SIG-M5 treated with dmso at 0.1 percent for 504 hours (cell line): ENCODE measurements at regions not wholly inside any gene's neighbourhood (a gene's known extent, or its start where the extent isn't known, plus 50 kb on each side); places are given as distances from the start of the nearest gene placed in this dataset.

ENCODE experiments used
- DNase-seq: peaks from one replicate; lab custom pipeline; 2025; ENCODE audit not compliant: unreplicated experiment; lab: John Stamatoyannopoulos, UW

DNA sequence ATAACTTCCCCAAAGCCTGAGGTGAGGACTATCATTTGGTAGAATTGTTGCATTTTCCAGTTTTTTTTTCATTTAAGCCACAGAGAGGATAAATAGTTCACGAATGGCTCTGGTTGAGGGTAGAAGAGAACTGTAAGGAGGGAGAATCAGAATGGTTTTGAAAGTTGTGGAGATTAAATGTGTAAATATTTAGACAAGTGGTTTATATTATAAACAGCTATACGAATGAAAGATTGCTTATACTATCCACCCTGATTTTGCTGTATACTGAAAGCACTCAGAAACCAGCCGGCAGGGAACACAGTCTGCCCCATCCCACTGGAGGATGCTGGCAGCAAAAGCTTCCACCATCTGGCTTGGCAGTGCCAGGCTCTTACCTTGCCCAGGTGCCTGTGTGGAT is 341.1 kb downstream of the RAPGEF2 start:
- no peak for DNase-seq

- no peak for DNase-seq
Measured at GRCh38 chr4:159444678-159445077, 341.8 kb downstream of the RAPGEF2 start.

- DNase-seq, result no peak
Measured at GRCh38 chr4:159445692-159446091, 342.8 kb downstream of the RAPGEF2 start.

- DNase-seq, result peak; percentile 82
Measured at GRCh38 chr4:159446266-159446976, 343.5 kb downstream of the RAPGEF2 start.

DNA sequence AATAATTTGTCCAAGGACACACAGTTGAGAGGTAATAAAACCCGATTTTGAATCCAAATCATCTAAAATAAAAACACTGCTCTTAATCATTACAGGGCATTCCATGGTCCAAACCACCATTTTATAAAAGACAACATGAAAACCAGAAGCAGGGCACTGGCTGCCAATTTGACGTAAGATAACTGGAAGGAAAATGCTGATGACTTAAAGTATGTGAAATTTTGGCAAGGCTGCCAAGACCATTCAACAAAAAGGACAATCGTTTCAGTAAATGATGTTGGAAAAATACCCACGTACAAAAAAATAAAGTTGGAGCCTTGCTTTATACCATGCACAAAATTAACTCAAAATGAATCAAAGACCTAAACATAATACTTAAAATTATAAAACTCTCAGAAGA is 344.4 kb downstream of the RAPGEF2 start:
- DNase-seq, result no peak

- DNase-seq, result no peak
Measured at GRCh38 chr4:159451006-159451405, 348.1 kb downstream of the RAPGEF2 start.

GRCh38 chr4:159455675-159456237 is 352.9 kb downstream of the RAPGEF2 start:
- DNase-seq, result peak; percentile 68

GRCh38 chr4:159460371-159460770 is 357.5 kb downstream of the RAPGEF2 start:
- no peak for DNase-seq

DNA sequence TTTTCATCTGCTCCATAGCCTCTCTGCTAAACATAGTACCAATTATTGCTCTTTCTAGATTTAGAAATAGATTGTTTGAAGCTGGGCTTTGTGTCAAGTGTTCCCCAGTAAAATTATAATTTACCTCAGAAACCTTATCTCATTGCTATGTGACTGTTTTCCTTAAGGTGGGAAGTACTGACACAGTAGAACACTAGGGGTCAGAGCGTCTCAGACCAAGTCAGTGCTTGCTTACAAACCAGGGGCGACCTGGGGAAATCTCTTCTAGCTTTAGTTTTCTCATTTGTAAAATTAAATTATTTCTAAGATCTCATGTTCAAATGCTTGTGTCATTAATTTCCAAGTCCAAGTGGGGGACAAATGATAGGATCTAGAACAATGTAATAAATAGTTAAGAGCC is 360.4 kb downstream of the RAPGEF2 start:
- DNase-seq, result no peak

GRCh38 chr4:159464302-159464701 is 361.4 kb downstream of the RAPGEF2 start:
- no peak for DNase-seq

- no peak for DNase-seq
Measured at GRCh38 chr4:159476886-159477285, 374.0 kb downstream of the RAPGEF2 start.

- no peak for DNase-seq
Measured at GRCh38 chr4:159480826-159481225, 377.9 kb downstream of the RAPGEF2 start.

DNA sequence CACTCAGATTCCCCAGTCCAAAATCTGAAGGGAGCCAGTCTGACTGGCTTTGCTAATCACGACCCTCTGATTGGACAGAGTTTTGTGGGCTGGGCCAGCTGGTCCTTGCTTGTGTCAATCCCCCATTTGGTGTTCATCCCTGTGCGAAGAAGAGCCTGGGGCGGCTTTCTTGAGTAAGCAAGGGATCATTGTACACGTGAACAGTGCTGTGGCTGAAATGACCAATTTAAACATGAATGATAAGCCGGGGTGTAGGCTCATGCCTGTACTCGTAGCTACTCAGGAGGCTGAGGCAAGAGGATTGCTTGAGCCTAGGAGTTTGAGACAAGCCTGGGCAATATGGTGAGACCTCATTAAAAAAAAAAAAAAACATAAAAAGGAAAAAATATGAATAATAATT is 379.1 kb downstream of the RAPGEF2 start:
- DNase-seq, result no peak

DNA sequence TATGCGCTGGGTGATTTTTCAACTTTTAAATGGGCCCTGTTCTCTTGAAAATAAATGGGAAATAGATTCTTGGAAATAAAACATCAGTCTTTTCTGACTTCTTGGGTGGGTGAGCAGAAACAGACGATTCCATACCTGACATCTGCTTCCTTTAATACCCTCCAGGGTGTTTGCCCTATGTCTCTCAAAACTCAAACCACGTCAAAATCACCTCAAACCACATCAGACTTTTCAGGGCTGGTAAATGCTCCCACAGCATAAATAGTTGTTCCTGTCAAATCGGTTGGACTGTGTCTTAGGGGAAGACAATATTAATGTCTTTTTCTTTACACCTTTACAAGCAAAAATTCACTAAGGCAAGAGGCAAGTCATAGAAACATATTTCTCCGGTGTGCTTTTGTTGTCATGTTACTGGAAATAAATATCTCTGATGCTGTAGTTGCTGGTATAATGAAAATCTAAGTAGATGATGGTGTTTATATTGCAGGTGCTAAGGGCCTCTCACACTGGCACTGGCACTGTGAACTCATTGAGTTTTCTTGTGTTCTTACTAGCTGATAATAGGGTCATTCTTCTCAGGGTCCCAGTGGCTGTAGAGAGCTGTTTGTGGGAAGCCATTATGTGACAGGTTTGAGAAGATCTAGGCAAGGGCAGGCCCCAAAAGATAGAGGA is 380.4 kb downstream of the RAPGEF2 start:
- no peak for DNase-seq

DNA sequence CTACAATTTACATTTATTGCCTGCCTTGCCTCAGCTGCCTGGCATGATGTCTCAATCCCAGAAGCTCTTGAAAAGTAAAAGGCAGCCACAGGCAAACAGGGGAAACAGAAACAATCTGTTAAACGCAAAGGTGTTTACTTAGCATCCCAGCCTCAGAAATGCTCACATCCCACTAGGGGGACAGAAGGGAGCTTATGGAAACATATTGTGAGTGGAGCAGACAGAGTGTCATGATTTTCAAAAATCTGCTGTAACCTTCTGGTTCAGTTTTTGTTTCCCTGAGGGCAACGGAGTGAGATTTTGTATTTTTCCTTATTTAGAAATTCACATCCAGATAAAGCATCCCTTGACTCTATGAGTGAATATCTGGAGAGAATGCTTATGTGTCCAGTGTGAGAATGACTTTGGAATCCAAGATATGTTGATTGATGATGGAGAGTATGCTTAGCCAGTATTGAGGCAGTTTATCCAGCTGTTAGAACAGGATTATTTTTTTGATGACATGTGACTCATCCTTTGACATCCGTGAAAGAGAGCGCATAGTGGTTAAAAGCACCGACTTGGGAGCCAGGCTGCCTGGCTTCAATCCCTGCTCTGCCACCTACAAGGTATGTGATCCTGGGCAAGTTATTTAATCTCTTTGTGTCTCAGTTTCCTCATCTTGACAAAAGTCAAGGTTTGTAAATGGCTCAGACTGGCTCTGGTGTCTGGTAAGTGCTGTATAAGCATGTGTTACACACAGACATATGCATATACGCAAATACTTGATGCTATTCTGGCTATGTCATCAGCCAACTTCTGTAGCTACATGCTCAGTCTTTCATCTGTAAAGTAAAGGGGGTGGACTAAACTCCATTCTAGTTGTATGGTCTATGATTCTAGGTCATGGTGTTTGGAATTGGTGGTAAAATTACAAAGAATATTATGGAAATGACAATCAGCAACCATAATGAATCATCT is 381.2 kb downstream of the RAPGEF2 start:
- no peak for DNase-seq

DNA sequence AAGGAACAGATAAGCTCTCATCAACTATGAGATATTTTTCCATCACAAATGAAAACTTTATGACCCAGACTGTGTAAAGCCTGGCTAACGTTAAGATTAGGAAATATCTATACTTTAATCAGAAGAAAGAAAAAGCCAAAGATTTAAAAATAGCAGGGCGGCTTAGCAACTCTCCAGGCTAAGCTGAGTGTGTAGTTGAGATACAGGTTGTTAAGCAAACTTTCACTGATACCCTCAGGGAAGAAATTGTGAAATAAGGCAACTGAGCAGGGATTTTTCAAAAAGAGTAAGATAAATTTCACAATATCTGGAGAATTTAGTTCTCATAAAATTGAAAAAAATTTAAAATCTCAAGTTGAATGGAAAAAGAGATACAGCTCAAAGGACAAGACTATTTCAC is 382.0 kb downstream of the RAPGEF2 start:
- DNase-seq, result peak; percentile 8

GRCh38 chr4:159487284-159487747 is 384.4 kb downstream of the RAPGEF2 start:
- DNase-seq, result peak; percentile 79

GRCh38 chr4:159489646-159490045 is 386.8 kb downstream of the RAPGEF2 start:
- DNase-seq, result no peak

DNA sequence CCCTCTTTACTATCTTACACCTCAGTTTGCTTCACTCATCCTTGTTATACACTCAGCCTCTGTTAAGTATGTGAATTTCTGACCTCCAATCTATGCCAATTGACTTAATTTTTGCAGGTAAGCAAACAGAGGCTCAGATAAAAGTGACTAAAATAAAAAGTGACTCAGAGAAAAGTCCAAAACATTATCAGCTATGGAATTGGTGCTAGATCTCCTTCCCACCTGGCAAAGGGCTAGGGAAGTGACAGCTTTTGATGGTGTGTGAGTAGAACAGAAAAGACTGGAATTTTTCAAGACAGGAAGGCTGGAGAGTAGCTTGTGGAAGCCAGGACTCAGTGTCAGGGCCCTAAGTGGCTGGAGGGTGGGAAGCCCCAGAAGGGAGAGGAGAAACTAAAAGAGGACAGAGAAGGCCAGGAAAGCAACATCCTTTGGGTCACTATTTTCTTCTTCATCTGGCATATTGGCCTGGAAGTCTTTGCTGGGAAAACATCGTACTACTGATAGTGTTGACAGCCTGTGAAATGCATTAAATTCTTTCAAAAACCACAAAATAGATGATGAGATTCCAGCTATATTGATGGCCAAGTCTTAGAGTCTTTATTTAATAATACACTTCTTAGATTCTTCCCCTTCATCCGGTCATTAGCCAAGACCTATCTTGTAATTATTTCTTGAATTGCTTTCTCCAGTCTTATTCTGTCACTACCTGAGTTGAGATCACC is 392.8 kb downstream of the RAPGEF2 start:
- DNase-seq, result no peak

- DNase-seq, result no peak
Measured at GRCh38 chr4:159496248-159496647, 393.4 kb downstream of the RAPGEF2 start.

GRCh38 chr4:159497936-159498335 is 395.1 kb downstream of the RAPGEF2 start:
- DNase-seq, result no peak
